ENCODE measurements at regions not wholly inside any gene's neighbourhood (a gene's known extent, or its start where the extent isn't known, plus 50 kb on each side); places are given as distances from the start of the nearest gene placed in this dataset.

DNA sequence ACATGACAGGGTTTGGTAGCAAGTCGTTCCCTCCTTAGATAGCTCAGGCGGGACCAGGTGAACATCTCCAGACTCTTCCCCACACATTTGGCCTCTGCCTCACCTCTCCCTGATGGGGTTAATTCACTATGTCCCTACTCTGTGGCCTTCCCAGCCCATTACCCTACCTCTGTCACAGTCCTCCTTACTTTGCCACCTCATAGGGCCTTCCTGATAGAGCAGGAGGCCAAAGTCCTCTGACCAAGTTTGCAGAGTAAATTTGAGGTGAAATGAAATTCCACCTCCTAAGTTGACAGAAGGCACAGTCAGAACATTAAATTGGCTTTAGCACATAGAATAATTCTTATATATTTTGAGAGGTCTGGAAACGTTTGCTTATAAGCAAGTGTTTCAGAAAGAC lies 53.1 kb upstream of the ARMC2 start:
- TF ChIP-seq, protein P1, sequence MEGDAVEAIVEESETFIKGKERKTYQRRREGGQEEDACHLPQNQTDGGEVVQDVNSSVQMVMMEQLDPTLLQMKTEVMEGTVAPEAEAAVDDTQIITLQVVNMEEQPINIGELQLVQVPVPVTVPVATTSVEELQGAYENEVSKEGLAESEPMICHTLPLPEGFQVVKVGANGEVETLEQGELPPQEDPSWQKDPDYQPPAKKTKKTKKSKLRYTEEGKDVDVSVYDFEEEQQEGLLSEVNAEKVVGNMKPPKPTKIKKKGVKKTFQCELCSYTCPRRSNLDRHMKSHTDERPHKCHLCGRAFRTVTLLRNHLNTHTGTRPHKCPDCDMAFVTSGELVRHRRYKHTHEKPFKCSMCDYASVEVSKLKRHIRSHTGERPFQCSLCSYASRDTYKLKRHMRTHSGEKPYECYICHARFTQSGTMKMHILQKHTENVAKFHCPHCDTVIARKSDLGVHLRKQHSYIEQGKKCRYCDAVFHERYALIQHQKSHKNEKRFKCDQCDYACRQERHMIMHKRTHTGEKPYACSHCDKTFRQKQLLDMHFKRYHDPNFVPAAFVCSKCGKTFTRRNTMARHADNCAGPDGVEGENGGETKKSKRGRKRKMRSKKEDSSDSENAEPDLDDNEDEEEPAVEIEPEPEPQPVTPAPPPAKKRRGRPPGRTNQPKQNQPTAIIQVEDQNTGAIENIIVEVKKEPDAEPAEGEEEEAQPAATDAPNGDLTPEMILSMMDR (IDR thresholded peaks at IDR 0.05): no peak
- TF ChIP-seq POLR2A (IDR thresholded peaks at IDR 0.05): no peak
